Suppressor macrophage treated with lipopolysaccharide for 4 hours (primary cell): ENCODE measurements at regions not wholly inside any gene's neighbourhood (a gene's known extent, or its start where the extent isn't known, plus 50 kb on each side); places are given as distances from the start of the nearest gene placed in this dataset.

Source experiments
- DNase-seq: peaks from one replicate; pipeline ENCODE4 v3.0.0-alpha.2; 2020

DNA sequence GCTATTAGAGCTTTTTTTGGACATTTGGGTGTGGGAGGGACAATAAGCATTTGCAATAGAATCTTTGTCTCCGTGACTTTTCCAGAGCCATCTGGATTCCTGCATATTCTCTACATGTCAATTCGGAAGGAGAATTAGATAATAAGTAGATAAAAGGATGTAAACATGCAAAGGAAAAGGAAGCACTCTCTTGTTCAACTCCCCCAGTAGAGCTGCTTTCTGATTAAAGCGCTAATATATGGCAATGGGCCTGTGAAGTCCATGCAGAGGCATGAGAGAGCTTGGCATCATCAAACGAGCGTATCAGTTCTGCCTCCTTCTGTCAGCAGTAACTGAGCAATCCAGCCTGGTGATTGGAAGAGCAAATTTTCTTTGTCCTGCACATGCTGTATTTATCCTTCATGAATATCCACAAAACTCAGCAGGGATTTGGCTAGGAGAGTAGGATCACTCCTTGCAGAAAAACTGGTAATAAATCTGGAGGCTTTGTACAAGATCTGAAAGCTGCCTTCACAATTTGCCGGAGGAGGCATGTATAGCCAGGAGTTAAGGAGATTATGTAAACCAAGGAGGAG, 1752.9 kb downstream of the MAT2B start:
- no peak for DNase-seq

GRCh38 chr5:165260426-165260825, 1755.0 kb downstream of the MAT2B start:
- no peak for DNase-seq

GRCh38 chr5:165263536-165263935, 1758.1 kb downstream of the MAT2B start:
- no peak for DNase-seq

DNA sequence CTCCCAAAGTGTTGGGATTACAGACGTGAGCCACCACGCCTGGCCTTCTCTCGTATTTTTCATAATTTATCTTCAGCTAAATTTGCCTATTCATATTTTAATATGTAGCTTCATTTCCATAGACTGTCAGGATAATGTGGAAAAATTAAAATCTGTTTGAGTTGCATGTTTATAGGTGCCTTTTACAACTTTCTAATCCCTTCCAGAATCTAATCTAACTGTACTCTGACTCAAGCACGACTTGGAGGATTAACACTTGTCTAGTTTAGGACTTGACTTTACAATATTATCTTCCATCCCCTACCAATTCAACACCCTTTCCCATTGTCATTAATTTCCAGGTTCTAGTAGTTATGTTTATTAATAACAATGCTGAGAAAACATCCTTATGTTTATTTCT, 1761.5 kb downstream of the MAT2B start:
- no peak for DNase-seq

- DNase-seq, result no peak
Observed at GRCh38 chr5:165272436-165272835, 1767.0 kb downstream of the MAT2B start.

DNA sequence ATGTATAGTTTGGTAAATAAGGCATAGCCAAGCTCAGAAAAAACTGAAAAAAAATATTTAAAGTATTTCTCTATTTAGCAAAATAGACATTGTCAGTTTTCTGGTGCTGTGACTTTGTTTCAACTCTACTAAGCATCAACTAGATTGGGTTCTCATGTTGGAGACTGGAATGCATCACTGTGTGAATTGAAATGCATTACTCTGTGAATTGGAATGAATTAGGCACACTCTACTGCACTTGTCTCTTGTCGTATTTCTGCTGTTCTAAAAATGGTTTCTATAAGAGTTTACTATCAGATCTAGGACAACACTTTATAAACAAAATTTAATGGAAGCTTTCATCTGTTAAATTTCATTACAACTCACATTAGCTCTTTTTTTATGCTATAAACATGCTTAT, 1772.2 kb downstream of the MAT2B start:
- DNase-seq, result no peak

DNA sequence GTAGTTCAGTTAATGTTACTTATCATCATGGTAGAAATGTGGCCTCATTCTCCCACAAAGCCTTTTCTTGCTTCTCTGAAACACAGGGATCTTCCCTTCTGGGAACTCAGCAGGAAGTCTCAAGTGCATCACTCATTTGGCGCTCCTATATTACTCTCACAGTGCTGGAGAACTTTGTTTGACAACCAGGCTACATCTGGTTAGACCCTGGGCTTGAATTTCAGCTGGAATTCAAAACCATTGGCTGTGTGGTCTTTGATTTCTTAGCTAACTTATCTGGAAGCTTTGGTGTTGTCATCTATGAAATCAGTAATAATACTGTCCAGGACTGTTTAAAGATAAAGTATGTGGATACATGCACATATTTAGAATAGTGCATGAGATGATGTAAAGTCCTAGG, 1777.1 kb downstream of the MAT2B start:
- DNase-seq, result no peak

DNA sequence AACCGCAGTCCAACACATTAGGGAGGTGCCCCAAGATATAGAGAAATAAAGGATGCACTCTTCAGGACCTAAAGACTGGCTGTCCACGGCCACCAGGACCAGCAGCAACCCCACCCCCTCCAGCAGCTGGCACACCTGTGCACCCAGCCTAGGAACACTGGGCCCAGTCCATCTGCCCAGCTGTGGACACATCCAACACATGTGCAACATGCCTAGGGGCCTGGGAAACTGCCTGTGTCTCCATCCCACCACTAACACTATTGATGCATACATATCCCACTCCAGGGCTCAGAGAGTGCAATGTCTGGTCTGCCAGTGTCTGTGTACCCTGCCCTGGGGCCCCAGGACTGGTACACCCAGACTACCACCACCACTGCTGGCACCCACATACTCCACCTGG, 1781.3 kb downstream of the MAT2B start:
- no peak for DNase-seq

DNA sequence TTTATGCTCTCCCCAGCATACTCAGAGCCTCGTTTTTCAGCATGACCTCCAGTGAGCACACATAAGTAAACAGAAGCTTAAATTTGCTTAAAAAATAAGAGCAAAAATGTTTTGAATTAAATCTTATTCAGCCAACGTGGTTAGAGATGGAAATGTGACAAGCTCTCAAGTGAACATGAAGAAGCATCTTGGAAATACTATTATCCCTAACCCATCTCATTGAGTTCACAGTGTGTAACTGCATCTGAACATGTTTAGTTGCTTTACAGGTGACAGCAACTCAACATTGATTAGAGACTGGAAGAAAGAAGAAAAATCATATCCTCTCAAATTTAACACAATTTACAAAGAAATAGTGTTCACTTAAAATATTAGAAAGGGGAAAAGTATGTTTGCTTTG, 1785.1 kb downstream of the MAT2B start:
- no peak for DNase-seq

- no peak for DNase-seq
Observed at GRCh38 chr5:165296401-165297130, 1791.1 kb downstream of the MAT2B start.

DNA sequence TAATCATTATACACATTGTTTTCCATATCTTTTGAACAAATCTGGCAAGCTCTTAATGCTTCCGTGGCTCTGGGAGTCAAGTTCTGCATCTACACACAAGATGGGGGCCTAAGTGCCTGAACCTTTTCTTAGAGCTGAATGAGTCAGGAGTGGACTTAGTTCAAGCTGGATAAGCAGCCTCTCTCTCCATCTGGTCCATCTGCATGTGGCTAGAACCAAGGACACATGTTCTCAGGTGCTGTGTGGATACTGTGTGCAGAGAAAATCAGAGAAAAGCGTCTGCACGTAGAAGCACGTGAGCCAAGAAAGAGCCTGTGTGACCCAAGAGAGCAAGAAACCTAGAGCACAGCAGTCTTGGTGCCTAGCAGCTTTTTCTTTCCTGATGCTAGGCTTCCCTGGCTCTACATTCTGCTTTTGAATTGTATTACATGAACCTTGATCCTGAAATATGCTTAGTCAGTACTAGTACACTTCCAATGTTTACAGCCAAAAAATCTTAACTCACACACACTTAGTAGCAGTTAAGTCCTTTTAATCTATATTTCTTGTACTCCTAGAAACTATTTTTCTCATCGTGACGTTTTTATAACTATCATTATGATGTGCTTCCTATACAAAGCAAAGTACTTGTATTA, 1798.9 kb downstream of the MAT2B start:
- no peak for DNase-seq

DNA sequence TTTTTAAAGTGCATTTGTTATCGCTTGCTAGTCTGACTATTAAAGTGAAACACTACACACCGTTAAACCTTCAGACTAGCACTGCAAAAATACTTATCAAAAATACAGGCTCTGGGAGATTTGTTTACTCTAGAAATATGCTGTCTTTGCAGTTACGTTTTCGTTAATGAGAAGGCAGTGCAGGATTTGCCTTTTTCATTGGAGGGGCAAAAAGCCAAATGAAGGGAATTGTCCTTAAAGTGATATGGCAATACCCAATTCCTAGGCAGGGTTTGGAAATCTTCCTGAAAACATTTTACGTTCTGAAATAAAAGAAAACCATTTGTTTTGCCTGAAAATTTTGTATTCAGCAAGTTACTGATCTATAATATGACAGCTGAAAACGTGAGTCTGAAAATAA, 1800.2 kb downstream of the MAT2B start:
- DNase-seq, result no peak

DNA sequence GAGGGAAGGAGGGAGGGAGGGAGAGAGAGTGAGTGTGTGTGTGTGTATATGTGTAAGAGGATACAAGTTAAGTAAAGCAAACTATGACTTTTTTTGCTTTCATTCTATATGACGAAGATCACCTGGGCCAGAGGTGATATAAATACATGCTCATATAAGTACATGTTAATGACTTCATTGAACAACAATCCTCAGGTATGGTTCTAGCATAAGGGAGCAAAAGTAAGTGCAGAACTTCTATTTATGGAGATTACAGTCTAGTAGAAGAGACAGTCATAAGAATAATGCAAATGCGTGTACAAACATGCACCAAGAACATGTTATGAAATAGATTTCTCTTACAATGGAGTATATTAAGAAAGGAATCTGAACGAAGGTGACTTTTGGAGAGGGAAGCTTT, 1804.0 kb downstream of the MAT2B start:
- no peak for DNase-seq

DNA sequence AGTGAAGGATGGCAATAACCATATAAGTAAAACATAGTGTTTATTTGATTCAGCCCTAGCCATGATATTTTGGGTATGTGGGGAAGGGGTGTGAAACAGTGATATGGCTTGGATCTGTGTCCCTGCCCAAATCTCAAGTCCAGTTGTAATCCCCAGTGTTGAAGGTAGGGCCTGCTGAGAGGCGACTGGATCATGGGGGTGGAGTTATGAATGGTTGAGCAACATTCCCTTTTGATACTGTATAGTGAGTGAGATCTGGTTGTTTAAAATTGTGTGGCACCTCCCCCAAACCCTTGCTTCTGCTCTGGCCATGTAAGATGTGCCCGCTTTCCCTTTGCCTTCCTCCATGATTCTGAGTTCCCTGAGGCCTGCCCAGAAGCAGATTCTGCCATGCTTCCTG, 1804.6 kb downstream of the MAT2B start:
- DNase-seq, result no peak

DNA sequence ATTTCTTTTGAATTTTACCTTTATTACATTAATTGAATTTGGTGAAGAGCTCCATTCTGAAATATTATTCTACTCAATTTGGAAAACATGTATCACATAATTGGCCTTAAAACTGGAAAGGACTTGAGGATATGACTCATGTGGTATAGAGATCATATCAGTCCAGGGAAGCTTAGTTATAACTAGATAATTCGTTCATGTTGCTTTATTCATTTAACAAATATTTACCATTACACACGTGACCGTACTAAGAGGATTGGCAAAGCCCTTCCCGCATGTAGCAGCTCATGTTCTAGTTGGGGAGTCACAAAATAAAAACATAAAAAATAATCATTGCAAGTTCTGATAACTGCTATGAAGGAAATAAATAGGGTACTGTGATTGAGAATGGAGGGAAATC, 1816.5 kb downstream of the MAT2B start:
- no peak for DNase-seq

DNA sequence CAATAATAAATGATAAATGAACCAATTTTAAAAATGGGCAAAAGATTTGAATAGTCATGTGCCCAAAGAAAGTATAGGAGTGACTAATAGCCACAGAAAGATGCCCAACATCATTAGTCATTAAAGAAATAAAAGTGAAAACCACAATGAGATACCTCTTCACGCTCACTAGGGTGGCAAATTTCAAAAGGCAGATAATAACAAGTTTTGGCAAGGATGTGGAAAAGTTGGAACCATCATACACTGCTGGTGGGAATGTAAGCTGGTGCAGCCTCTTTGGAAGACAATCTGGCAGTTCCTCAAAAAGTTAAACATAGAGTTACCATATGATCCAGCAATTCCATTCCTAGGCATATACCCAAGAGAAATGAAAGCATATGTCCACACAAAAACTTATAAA, 1819.8 kb downstream of the MAT2B start:
- no peak for DNase-seq

GRCh38 chr5:165327631-165328030, 1822.2 kb downstream of the MAT2B start:
- DNase-seq, result no peak

GRCh38 chr5:165328846-165329245, 1823.4 kb downstream of the MAT2B start:
- no peak for DNase-seq

DNA sequence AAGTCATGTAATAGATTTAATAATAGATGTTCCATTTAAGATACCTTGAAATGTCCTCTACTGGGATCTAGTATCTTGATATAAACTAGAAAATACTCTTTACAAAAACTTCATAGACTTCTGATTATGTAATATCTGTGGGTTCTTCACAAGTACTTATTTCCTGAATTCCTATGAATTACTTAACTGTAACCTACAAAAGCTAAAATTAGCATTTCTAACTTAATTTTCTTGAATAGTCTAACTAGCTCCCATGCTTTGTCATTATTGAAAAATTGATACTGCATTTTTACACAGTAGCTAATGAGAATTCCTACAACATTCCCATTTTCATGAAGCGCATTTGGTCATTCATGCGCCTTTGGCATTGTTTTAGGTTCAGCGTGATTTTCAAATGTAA, 1828.2 kb downstream of the MAT2B start:
- DNase-seq, result no peak

- DNase-seq, result no peak
Observed at GRCh38 chr5:165334201-165334600, 1828.8 kb downstream of the MAT2B start.

GRCh38 chr5:165349735-165350134, 1844.3 kb downstream of the MAT2B start:
- no peak for DNase-seq

DNA sequence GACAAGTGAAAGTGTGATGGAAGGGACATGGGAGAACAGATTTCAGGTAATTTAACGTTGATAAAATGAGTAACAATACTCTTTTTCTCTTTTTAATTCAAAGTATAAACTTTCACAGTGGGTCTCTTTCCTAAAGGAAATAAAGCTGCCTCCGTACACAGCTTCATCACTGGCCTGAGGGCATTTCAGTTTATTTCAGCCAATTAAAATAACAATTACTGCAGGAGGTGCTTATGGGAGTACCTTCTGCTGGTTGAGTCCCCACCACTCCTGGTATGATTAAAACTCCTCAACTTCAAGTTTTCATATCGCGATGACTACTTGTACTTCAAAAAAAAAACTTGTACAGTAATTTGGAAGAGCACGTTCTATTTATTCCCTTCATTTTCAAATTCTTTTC, 1845.9 kb downstream of the MAT2B start:
- no peak for DNase-seq

DNA sequence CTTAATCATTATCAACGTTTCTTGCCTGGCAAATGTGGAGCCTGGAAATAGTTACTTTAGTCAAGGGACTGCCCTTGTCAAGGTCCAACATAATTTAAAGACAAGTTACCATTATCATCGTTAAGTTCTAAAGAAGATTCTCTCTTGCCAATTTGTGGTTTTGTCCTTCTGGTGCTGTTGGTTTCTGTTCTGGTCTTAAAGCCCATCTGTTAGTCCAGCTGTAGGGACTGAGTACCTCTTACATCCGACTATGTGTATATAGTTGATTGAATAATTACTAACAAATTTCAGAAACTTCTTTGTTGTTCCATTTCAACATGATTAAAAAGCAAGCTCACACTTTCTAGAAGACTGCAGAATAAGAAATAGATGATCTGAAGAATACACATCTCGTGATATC, 1854.9 kb downstream of the MAT2B start:
- no peak for DNase-seq

GRCh38 chr5:165360784-165361542, 1855.5 kb downstream of the MAT2B start:
- no peak for DNase-seq
